D721Med (cell line): ENCODE measurements at regions not wholly inside any gene's neighbourhood (a gene's known extent, or its start where the extent isn't known, plus 50 kb on each side); places are given as distances from the start of the nearest gene placed in this dataset.

Source experiments
- DNase-seq: peaks from one replicate; pipeline ENCODE4 v3.0.0; 2011; ENCODE audit warnings: low spot score; ENCODE audit not compliant: insufficient read length
- FAIRE-seq: peaks from 2 replicates; lab custom pipeline; 2011; peaks lifted over from hg19 to GRCh38; lab: Jason Lieb, UNC
- TF ChIP-seq, protein P1 (sequence below): IDR thresholded peaks from 2 replicates; pipeline ENCODE4 v1.5.1; 2012; ENCODE audit warnings: mild to moderate bottlenecking, control low read depth; ENCODE audit not compliant: insufficient read depth; ENCODE audit errors: missing control alignments

DNA sequence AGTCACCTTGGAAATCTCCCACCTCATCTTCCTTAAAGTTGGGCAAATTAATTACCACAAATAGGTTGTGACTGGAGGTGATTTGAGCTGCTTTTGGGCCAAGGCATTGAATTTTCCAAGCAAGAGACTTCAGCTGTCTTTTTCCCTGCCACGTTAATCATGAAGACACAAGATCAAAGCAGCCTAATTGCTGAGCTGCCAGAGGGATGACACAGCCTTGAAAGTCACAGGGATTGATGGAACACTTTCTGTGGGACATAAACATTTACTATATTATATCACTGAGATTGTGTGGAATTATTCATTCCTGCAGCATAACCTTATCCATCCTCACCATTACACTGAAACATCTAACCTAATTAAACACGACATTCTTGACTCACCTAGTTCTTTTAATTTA is 172.2 kb downstream of the FAM170A start:
- FAIRE-seq (no peak), DNase-seq (no peak)
- TF ChIP-seq, protein P1, sequence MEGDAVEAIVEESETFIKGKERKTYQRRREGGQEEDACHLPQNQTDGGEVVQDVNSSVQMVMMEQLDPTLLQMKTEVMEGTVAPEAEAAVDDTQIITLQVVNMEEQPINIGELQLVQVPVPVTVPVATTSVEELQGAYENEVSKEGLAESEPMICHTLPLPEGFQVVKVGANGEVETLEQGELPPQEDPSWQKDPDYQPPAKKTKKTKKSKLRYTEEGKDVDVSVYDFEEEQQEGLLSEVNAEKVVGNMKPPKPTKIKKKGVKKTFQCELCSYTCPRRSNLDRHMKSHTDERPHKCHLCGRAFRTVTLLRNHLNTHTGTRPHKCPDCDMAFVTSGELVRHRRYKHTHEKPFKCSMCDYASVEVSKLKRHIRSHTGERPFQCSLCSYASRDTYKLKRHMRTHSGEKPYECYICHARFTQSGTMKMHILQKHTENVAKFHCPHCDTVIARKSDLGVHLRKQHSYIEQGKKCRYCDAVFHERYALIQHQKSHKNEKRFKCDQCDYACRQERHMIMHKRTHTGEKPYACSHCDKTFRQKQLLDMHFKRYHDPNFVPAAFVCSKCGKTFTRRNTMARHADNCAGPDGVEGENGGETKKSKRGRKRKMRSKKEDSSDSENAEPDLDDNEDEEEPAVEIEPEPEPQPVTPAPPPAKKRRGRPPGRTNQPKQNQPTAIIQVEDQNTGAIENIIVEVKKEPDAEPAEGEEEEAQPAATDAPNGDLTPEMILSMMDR = no peak

DNA sequence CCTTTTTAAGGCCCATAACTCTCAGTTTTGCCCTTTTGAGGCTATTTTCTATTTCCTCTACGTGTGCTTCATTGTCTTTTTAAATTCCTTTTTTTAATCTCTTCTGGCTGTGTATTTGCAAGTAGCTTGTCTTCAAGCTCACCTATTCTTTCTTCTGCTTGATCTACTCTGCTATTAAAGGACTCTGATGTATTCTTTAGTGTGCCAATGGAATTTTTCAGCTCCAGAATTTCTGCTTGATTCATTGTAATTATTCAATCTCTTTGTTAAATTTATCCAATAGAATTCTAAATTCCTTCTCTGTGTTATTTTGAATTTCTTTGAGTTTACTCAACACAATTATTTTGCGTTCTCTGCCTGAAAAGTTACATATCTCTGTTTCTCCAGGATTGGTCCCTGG is 178.7 kb downstream of the FAM170A start:
- DNase-seq (no peak), FAIRE-seq (no peak)
- TF ChIP-seq, protein P1 = no peak

DNA sequence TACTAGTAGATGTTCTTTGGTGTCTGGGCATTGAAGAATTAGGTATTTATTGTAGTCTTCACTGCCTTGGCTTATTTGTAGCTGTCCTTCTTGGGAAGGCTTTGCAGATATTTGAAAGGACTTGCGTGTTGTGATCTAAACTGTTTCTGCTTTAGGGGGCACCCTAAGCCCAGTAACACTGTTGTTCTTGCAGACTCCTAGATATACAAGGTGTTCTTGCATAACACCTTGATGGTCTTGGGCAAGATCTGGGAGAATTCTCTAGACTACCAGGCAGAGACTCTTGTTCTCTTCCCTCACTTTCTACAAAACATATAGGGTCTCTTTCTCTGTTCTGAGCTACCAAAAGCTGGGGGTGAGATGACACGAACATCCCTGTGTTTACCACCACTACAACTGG is 179.1 kb downstream of the FAM170A start:
- no peak for FAIRE-seq
- TF ChIP-seq, protein P1 = no peak
- no peak for DNase-seq

DNA sequence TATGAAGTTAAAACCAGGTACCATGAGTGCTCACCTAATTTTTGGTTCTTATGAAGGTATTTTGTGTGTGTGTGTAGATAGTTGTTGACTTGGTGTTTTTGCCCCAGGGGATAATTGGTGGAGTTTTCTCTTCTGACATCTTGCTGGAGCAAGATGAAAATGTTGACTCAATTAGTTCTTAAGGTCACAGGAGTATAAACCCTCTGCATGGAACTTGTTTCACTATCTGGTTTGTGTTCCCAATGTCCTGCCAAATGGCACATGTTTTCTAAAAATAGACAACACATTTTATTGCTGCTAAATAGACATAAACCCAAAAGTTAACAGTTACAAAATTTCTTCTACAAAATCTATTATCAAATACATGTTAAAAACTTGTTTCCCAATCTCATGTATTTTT is 180.9 kb downstream of the FAM170A start:
- TF ChIP-seq, protein P1 = no peak
- DNase-seq = no peak
- FAIRE-seq = no peak

DNA sequence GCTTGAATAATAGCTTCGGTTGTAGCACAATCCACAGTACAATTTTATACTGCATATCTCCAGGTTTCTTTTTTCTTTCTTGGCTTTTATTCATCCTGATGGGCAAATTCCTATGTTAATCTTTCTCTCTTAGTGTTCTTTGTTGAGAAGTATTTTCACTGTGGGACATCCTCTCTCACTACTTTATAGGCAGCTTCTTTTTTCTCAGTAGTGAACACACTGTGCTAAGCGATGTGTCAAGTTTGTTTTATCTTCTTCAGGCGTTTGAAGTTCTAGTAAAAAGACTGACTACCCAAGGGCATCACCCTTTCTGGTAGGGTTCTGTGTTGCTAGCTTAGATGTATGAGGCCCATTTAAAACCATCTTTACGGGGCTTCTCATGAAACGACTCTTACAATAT is 182.1 kb downstream of the FAM170A start:
- DNase-seq (no peak), FAIRE-seq (no peak)
- TF ChIP-seq, protein P1 = no peak

DNA sequence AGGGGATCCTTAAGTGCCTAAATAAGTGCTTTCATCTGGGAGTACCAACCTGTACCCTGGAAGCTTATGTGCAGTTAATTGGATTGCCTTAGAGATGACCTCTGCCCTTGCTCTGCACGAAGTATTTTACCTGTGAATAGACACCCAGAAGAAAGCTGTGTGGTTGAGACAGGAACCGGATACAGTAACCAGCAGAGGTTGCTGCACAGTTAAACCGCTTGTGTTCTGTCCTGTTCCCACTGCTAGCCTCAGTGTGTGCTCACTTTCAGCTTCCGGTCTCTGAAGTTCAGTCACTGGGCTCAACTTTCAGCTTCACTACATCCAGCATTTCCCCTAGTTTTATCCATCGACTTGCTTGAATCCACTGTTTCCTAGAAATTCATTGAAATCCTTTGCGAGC is 185.3 kb downstream of the FAM170A start:
- no peak for FAIRE-seq
- DNase-seq = no peak
- TF ChIP-seq, protein P1 = no peak

DNA sequence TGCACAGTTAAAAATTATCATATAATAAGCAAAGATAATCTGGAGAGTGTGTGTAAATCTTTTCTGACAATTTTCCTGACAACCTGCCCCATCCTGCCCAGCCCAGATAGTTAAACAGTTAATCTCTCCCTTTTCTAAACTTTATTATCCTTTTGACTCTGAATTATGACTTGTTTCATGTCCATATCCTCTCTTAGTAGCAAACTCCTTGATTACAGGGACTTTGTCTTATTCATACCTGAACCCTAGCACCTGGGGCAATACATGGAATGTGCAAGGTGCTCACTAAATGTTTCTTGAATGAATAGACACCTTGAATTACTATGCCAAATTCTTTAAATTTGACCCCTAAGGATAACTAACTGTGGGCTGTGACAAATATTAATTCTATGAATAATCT is 186.7 kb downstream of the FAM170A start:
- TF ChIP-seq, protein P1 = no peak
- FAIRE-seq (no peak), DNase-seq (no peak)
